H9 (cell line): ENCODE measurements at regions not wholly inside any gene's neighbourhood (a gene's known extent, or its start where the extent isn't known, plus 50 kb on each side); places are given as distances from the start of the nearest gene placed in this dataset.

Experiments used
- DNase-seq: peaks from one replicate; pipeline ENCODE4 v3.0.0-alpha.2; 2017
- H2AFZ ChIP-seq: one replicate; pipeline ENCODE4 v1.6.1; 2013; ENCODE audit warnings: mild to moderate bottlenecking, low read length, control low read depth, moderate library complexity
- H2AK5ac ChIP-seq: 2 replicates; pipeline ENCODE4 v1.6.1; 2013; ENCODE audit warnings: low read length, control low read depth, mixed read lengths; ENCODE audit not compliant: insufficient read length
- H2BK120ac ChIP-seq: one replicate; pipeline ENCODE4 v1.6.1; 2013; ENCODE audit warnings: low read depth, mild to moderate bottlenecking, low read length, control low read depth, inconsistent platforms; ENCODE audit not compliant: poor library complexity, severe bottlenecking
- H2BK12ac ChIP-seq: 2 replicates; pipeline ENCODE4 v1.6.1; 2013; ENCODE audit warnings: low read length, control low read depth, mixed read lengths, low read depth; ENCODE audit not compliant: insufficient read length
- H2BK15ac ChIP-seq: 2 replicates; pipeline ENCODE4 v1.6.1; 2013; ENCODE audit warnings: low read depth, low read length, control low read depth
- H2BK20ac ChIP-seq: one replicate; pipeline ENCODE4 v1.6.1; 2013; ENCODE audit warnings: low read depth, mild to moderate bottlenecking, low read length, control low read depth, inconsistent platforms; ENCODE audit not compliant: poor library complexity, severe bottlenecking
- H2BK5ac ChIP-seq: 2 replicates; pipeline ENCODE4 v1.6.1; 2013; ENCODE audit warnings: low read length, control low read depth, mixed read lengths; ENCODE audit not compliant: insufficient read length
- H3K14ac ChIP-seq: 2 replicates; pipeline ENCODE4 v1.6.1; 2013; ENCODE audit warnings: low read length, control low read depth; ENCODE audit not compliant: insufficient read depth
- H3K18ac ChIP-seq: 2 replicates; pipeline ENCODE4 v1.6.1; 2013; ENCODE audit warnings: low read depth, mild to moderate bottlenecking, mixed read lengths, low read length, control low read depth; ENCODE audit not compliant: insufficient read length
- H3K23ac ChIP-seq: 2 replicates; pipeline ENCODE4 v1.6.1; 2013; ENCODE audit warnings: low read length, control low read depth, mixed read lengths, low read depth; ENCODE audit not compliant: insufficient read length
- H3K23me2 ChIP-seq: 2 replicates; pipeline ENCODE4 v1.6.1; 2013; ENCODE audit warnings: low read depth, mild to moderate bottlenecking, mixed read lengths, low read length, control low read depth; ENCODE audit not compliant: insufficient read length, poor library complexity, severe bottlenecking
- H3K27ac ChIP-seq: 2 replicates; pipeline ENCODE4 v1.5.1; 2013; ENCODE audit warnings: low read length, control low read depth, mixed read lengths, low read depth; ENCODE audit not compliant: insufficient read length
- H3K27me3 ChIP-seq: 2 replicates; pipeline ENCODE4 v1.6.1; 2013; ENCODE audit warnings: low read length, control low read depth, inconsistent platforms; ENCODE audit not compliant: insufficient read depth
- H3K4ac ChIP-seq: 2 replicates; pipeline ENCODE4 v1.6.1; 2013; ENCODE audit warnings: low read depth, mild to moderate bottlenecking, control low read depth, inconsistent platforms, low read length, moderate library complexity
- H3K4me1 ChIP-seq: 2 replicates; pipeline ENCODE4 v1.6.1; 2013; ENCODE audit warnings: low read length, control low read depth, inconsistent platforms; ENCODE audit not compliant: insufficient read depth
- H3K4me2 ChIP-seq: 2 replicates; pipeline ENCODE4 v1.6.1; 2013; ENCODE audit warnings: low read length, control low read depth, mixed read lengths; ENCODE audit not compliant: insufficient read length, insufficient read depth
- H3K56ac ChIP-seq: 2 replicates; pipeline ENCODE4 v1.6.1; 2013; ENCODE audit warnings: low read depth, mild to moderate bottlenecking, mixed read lengths, low read length, control low read depth; ENCODE audit not compliant: insufficient read length
- H3K79me1 ChIP-seq: 2 replicates; pipeline ENCODE4 v1.6.1; 2013; ENCODE audit warnings: low read depth, mild to moderate bottlenecking, moderate library complexity, low read length, control low read depth, inconsistent platforms; ENCODE audit not compliant: insufficient read depth, poor library complexity, severe bottlenecking
- H3K79me2 ChIP-seq: 2 replicates; pipeline ENCODE4 v1.6.1; 2013; ENCODE audit warnings: low read length, control low read depth, inconsistent platforms; ENCODE audit not compliant: insufficient read depth
- H3K9ac ChIP-seq: 2 replicates; pipeline ENCODE4 v1.6.1; 2013; ENCODE audit warnings: low read length, control low read depth, mixed read lengths; ENCODE audit not compliant: insufficient read length; ENCODE audit errors: extremely low read depth
- H3K9me3 ChIP-seq: one replicate; pipeline ENCODE4 v1.6.1; 2013; ENCODE audit warnings: low read depth, low read length, inconsistent platforms; ENCODE audit not compliant: control insufficient read depth
- H3T11ph ChIP-seq: one replicate; pipeline ENCODE4 v1.6.1; 2013; ENCODE audit warnings: mild to moderate bottlenecking, low read length, control low read depth, inconsistent platforms
- H4K20me1 ChIP-seq: one replicate; pipeline ENCODE4 v1.6.1; 2013; ENCODE audit not compliant: control insufficient read depth, insufficient read length, insufficient read depth
- H4K5ac ChIP-seq: 2 replicates; pipeline ENCODE4 v1.6.1; 2013; ENCODE audit warnings: low read depth, mild to moderate bottlenecking, mixed read lengths, low read length, control low read depth; ENCODE audit not compliant: insufficient read length
- H4K8ac ChIP-seq: replicated peaks from 2 replicates; pipeline ENCODE4 v1.6.1; 2013; ENCODE audit warnings: low read length, control low read depth, mixed read lengths, low read depth; ENCODE audit not compliant: insufficient read length
- H4K91ac ChIP-seq: 2 replicates; pipeline ENCODE4 v1.6.1; 2013; ENCODE audit warnings: low read depth, mild to moderate bottlenecking, moderate library complexity, mixed read lengths, low read length, control low read depth; ENCODE audit not compliant: insufficient read length
- H3K27ac Mint-ChIP-seq, 3 experiments: 2 replicates in 2 of 3; 3 replicates in 1 of 3; pipeline ENCODE4 v1.8.0; 2020 to 2021; ENCODE audit warnings: mixed read lengths in 3 of 3, mild to moderate bottlenecking in 1 of 3, moderate library complexity in 1 of 3
- H3K27me3 Mint-ChIP-seq: 2 replicates; pipeline ENCODE4 v1.8.0; 2021; ENCODE audit warnings: low read depth, mild to moderate bottlenecking, moderate library complexity, mixed read lengths
- H3K36me3 Mint-ChIP-seq, 3 experiments: 2 replicates in 2 of 3; 3 replicates in 1 of 3; pipeline ENCODE4 v1.8.0; 2020 to 2021; ENCODE audit warnings: low read depth in 3 of 3, mixed read lengths in 3 of 3; ENCODE audit not compliant: insufficient read depth in 1 of 3
- H3K4me1 Mint-ChIP-seq, 2 experiments: 2 replicates each; pipeline ENCODE4 v1.8.0; 2020; ENCODE audit warnings: mixed read lengths in 2 of 2
- H3K4me3 Mint-ChIP-seq, 2 experiments: 2 replicates in 1 of 2; 3 replicates in 1 of 2; pipeline ENCODE4 v1.8.0; 2020 to 2021; ENCODE audit warnings: mild to moderate bottlenecking in 2 of 2, mixed read lengths in 2 of 2, moderate library complexity in 1 of 2
- H3K9me3 Mint-ChIP-seq, 2 experiments: 2 replicates in 1 of 2; 3 replicates in 1 of 2; pipeline ENCODE4 v1.8.0; 2020; ENCODE audit warnings: mild to moderate bottlenecking in 2 of 2, mixed read lengths in 2 of 2, moderate library complexity in 1 of 2
- WGBS: extraction: QIAGEN DNeasy Blood & Tissue Kit; methylation state at CpG from one replicate; pipeline ENCODE4 v1.1.7; 2013; ENCODE audit warnings: missing lambda C conversion rate, low lambda C conversion rate, mixed read lengths; ENCODE audit not compliant: insufficient read length; ENCODE audit errors: extremely low coverage; 5-methylcytosine and 5-hydroxymethylcytosine counted together
- TF ChIP-seq, protein P1 (sequence below): fragments of 200-600 bp; sonication (generic); conservative IDR thresholded peaks from 3 replicates; pipeline ENCODE4 v1.8.0; 2021; ENCODE audit warnings: antibody characterized with exemption, mild to moderate bottlenecking

DNA sequence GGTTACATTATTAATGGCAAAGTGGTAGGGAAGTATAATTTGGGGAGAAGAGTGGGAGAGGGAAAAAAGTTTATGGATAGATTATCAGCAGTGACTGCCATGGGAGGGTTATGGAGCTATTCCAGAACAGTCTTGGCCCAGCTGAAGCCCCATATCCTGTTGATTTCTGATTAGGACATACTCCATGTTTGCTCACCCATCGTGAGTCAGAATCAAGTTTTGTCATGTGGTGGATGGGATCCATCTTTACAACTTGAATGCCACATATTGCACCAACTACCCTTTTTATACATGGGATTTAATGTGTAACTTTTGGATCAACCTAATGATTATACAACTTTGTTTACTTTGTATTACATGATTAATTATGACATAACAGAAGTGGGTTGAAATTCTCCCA, 217.0 kb downstream of the HAO1 start:
- Histone ChIP-seq H2BK5ac (no peak overlapping the region), H2BK20ac (no peak overlapping the region), H3K23ac (no peak overlapping the region), H4K20me1 (no peaks in the 10 kb centered on the region), H3K79me2 (no peaks in the 10 kb centered on the region), H3K9me3 (no peaks in the 10 kb centered on the region), H3K23me2 (no peaks in the 10 kb centered on the region), H3T11ph (no peak overlapping the region), H3K18ac (no peak overlapping the region), H3K14ac (no peak overlapping the region), H4K8ac (no peak overlapping the region), H4K5ac (no peak overlapping the region), H2BK12ac (no peak overlapping the region), H3K4me2 (no peak overlapping the region), H2AFZ (no peak overlapping the region), H3K79me1 (no peaks in the 10 kb centered on the region), H3K27ac (no peak overlapping the region), H2BK120ac (no peak overlapping the region), H4K91ac (no peak overlapping the region), H2AK5ac (no peak overlapping the region), H3K56ac (no peak overlapping the region), H3K9ac (no peak overlapping the region), H2BK15ac (no peak overlapping the region), H3K4ac (no peak overlapping the region), H3K27me3 (no peaks in the 10 kb centered on the region), H3K4me1 (no peaks in the 10 kb centered on the region)
- DNase-seq: no peak
- TF ChIP-seq, protein P1, sequence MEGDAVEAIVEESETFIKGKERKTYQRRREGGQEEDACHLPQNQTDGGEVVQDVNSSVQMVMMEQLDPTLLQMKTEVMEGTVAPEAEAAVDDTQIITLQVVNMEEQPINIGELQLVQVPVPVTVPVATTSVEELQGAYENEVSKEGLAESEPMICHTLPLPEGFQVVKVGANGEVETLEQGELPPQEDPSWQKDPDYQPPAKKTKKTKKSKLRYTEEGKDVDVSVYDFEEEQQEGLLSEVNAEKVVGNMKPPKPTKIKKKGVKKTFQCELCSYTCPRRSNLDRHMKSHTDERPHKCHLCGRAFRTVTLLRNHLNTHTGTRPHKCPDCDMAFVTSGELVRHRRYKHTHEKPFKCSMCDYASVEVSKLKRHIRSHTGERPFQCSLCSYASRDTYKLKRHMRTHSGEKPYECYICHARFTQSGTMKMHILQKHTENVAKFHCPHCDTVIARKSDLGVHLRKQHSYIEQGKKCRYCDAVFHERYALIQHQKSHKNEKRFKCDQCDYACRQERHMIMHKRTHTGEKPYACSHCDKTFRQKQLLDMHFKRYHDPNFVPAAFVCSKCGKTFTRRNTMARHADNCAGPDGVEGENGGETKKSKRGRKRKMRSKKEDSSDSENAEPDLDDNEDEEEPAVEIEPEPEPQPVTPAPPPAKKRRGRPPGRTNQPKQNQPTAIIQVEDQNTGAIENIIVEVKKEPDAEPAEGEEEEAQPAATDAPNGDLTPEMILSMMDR: no peak
- H3K4me3 Mint-ChIP-seq: no peak overlapping the region
- no peaks in the 10 kb centered on the region for H3K9me3 Mint-ChIP-seq
- WGBS: no CpG with 5 or more reads among the region's 1 CpG
- H3K27ac Mint-ChIP-seq: no peak overlapping the region
- no peaks in the 10 kb centered on the region for H3K27me3 Mint-ChIP-seq
- H3K36me3 Mint-ChIP-seq: no peaks in the 10 kb centered on the region
- no peaks in the 10 kb centered on the region for H3K4me1 Mint-ChIP-seq
